NCI-H1092 (cell line): ENCODE measurements at regions not wholly inside any gene's neighbourhood (a gene's known extent, or its start where the extent isn't known, plus 50 kb on each side); places are given as distances from the start of the nearest gene placed in this dataset.
"Not testable (repeated sequence)": the region's sequence is repeated elsewhere in the genome, so short reads cannot be mapped to it uniquely, and the experiment has no call there.

Experiments
- DNase-seq: peaks from one replicate; lab custom pipeline; 2025; lab: John Stamatoyannopoulos, UW

- DNase-seq, result no peak
These were observed 325.1 kb downstream of the SOX4 start for GRCh38 chr6:21918666-21919065.

GRCh38 chr6:21922086-21922485, 328.5 kb downstream of the SOX4 start:
- no peak for DNase-seq

- no peak for DNase-seq
These were observed 330.5 kb downstream of the SOX4 start for GRCh38 chr6:21924002-21924401.

- DNase-seq, result no peak
These were observed 335.3 kb downstream of the SOX4 start for GRCh38 chr6:21928827-21929226.

- DNase-seq, result no peak
These were observed 338.2 kb downstream of the SOX4 start for GRCh38 chr6:21931641-21932335.

GRCh38 chr6:21933351-21933750, 339.8 kb downstream of the SOX4 start:
- no peak for DNase-seq

GRCh38 chr6:21935142-21935541, 341.6 kb downstream of the SOX4 start:
- DNase-seq, result no peak

GRCh38 chr6:21935561-21936028, 342.0 kb downstream of the SOX4 start:
- no peak for DNase-seq

- DNase-seq, result no peak
These were observed 343.9 kb downstream of the SOX4 start for GRCh38 chr6:21937466-21937865.

GRCh38 chr6:21939066-21939465, 345.5 kb downstream of the SOX4 start:
- DNase-seq, result not testable (repeated sequence)

- no peak for DNase-seq
These were observed 348.4 kb downstream of the SOX4 start for GRCh38 chr6:21941926-21942325.

GRCh38 chr6:21942897-21943296, 349.3 kb downstream of the SOX4 start:
- DNase-seq, result no peak

GRCh38 chr6:21946298-21946783, 350.5 kb downstream of the PRL start:
- no peak for DNase-seq

- DNase-seq, result not testable (repeated sequence)
These were observed 349.6 kb downstream of the PRL start for GRCh38 chr6:21947227-21947626.

GRCh38 chr6:21947731-21948386, 349.0 kb downstream of the PRL start:
- DNase-seq, result no peak

GRCh38 chr6:21949211-21949801, 347.5 kb downstream of the PRL start:
- DNase-seq, result peak; percentile 6

GRCh38 chr6:21952367-21952766, 344.5 kb downstream of the PRL start:
- no peak for DNase-seq

GRCh38 chr6:21953831-21954801, 342.7 kb downstream of the PRL start:
- DNase-seq, result no peak

- DNase-seq, result no peak
These were observed 341.7 kb downstream of the PRL start for GRCh38 chr6:21955053-21955595.

- no peak for DNase-seq
These were observed 340.9 kb downstream of the PRL start for GRCh38 chr6:21955951-21956350.

- no peak for DNase-seq
These were observed 338.4 kb downstream of the PRL start for GRCh38 chr6:21958428-21958827.

GRCh38 chr6:21961226-21961625, 335.6 kb downstream of the PRL start:
- DNase-seq, result no peak
